GM19397 (cell line): ENCODE measurements at regions not wholly inside any gene's neighbourhood (a gene's known extent, or its start where the extent isn't known, plus 50 kb on each side); places are given as distances from the start of the nearest gene placed in this dataset.
"Not testable (repeated sequence)": the region's sequence is repeated elsewhere in the genome, so short reads cannot be mapped to it uniquely, and the experiment has no call there.

Source experiments
- ATAC-seq: cut with Tn5 transposase; IDR thresholded peaks from one replicate; pipeline ENCODE4 v1.9.1; 2021; ENCODE audit warnings: mild to moderate bottlenecking, moderate library complexity; ENCODE audit not compliant: unreplicated experiment

- no peak for ATAC-seq
Measured at GRCh38 chr11:21921151-21921550, 271.7 kb upstream of the ANO5 start.

- no peak for ATAC-seq
Measured at GRCh38 chr11:21924262-21924661, 268.6 kb upstream of the ANO5 start.

DNA sequence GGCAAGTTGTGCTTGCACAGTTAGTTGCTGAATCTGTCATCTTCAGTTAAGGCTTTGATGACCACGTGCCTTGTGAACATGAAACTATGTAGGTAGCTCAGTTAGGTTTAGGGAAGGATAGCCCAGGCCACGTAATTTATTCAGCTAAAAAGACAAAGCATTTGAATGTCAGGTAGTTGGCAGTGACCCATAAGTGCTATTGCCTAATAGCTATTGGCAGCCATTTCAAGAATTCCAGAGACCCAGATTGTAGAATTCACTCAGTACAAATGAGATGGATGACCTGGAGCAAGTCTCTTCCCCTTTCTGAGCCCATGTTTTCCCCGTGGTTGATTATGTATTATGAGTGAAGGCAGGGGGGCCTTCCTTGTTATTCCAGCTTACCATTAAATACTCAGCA lies 265.3 kb upstream of the ANO5 start:
- ATAC-seq, result no peak

GRCh38 chr11:21928847-21929246 lies 264.0 kb upstream of the ANO5 start:
- no peak for ATAC-seq

- ATAC-seq, result no peak
Measured at GRCh38 chr11:21930408-21930807, 262.5 kb upstream of the ANO5 start.

- ATAC-seq, result no peak
Measured at GRCh38 chr11:21931436-21932101, 261.3 kb upstream of the ANO5 start.

DNA sequence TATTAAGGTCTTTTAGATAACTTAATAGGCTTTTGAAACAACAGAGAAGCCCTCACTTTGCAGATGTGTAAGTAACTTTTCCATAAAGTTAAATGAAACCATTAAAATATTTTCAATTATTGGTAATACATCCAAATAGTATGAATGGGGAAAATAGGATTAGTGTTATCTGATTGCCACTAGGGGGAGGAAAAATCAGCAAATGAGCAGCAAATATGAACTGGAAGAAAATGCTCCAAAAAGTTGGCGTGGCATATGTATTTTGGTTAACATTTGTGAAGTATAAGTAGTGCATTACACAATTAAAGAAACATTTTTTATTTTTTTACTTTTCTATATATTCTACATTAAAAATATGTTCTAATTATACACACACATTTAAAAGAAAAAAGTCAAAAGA lies 259.8 kb upstream of the ANO5 start:
- ATAC-seq, result no peak

DNA sequence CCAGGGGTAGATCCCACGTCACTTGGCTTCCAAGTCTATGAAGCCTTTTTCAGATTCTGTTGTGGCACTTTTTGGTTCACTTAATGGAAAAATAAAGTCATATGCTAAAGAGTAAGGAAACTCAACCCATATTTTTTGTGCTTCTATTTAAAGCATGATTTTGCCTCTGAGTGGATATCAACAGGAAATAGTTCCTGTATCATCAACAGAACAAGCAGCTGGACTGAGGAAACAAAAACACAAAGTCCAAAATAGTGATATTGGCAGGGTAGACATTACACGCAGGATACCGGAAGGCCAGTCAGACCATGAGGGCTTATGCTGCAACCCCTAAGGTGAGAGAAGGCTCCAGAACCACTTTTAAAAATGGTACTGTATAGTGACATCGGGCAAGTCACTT lies 248.3 kb upstream of the ANO5 start:
- ATAC-seq, result no peak

DNA sequence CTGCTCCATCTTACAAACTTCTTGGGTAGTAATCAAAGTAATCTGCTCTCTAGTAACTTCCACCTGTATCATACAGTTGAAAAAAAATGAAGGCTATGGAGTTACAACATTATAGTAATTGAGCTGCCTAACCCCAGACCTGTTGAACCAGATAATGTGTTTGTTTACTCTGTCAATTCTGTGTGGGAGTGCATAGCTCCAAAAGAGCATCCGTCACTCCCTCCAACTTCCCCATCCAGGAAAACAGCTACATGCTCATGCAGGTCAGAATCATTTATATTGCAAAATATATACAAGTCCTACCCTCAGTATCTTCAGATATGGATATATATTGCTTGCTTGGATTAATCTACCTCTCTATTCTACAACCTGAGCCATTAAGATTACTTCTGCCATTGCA lies 244.0 kb upstream of the ANO5 start:
- ATAC-seq, result no peak

DNA sequence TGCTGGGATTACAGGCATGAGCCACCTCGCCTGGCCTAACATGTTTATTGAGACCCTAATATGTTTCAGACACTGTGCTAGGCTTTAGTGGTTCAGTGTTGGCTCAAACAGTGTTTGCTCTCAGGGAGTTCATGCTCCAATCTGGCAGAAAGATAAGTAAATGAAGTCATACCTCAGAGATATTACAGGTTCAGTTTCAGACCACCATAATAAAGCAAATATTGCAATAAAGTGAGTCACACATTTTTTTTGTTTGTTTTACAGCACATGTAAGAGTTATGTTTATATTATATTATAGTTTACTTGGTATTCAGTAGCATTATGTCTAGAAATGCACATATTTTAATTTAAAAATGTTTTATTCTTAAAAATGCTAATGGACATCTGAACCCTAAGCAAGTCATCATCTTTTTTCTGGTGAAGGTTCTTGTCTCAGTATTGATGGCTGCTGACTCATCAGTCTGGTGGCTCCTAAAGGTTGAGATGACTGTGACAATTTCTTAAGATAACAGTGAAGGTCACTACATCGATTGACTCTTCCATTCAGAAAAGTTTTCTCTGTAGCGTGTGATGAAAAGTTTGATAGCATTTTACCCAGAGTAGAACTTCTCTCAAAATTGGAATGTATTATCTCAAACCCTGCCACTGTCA lies 243.0 kb upstream of the ANO5 start:
- ATAC-seq, result no peak

DNA sequence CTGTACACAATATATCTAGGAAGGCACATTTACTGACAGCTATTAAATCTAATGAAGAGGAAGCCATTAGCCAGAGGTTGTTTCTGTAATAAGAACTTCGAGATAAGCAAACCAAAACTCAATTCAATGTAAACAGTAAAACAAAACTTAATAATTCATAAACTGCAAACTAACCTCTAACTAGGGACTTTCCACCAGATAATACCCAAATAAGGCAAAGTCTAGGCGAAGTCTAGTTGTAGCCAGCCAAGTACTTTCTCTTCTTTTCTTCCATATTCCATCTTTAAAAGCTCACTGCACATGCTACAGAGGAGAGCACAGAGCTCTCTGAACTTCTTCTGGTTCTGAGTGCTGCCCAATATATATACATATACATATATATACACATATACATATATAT lies 229.9 kb upstream of the ANO5 start:
- ATAC-seq, result peak; percentile 51

DNA sequence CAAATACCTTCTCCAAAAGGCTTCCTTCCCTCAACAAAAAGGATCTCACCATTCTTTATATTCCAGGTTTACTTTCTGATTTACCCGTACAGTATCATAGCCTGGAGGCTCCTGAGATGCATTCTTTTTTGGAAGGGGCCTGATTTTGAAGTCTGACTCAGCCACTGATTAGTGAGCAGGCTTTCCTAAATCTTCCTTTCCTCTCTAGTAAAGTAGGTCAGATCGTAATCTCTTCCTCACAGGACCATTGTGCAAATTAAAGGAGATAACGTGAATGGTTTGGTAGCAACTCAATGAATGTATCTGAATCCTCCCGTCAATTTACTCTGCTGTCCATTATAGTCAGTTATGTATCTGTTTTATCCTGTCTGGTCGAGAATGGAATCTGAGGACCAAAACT lies 227.7 kb upstream of the ANO5 start:
- no peak for ATAC-seq

DNA sequence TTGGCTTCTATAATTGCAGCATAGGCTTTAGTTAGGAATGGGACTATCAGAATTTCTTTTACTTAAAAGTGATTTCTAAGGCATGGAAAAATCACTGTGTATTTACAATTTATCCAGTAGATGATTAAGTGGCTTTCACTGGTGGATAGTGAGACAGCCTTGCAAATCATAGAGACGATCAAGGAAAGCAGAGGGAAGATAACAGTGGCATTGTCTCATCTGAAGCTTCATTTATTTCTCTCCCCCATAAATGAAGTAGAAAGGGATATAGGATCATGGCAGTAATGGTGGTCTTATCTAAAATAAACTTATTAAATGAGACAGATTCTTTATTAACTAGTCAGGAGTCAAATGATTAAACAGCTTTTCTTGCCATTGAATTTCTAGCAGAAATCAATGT lies 224.2 kb upstream of the ANO5 start:
- ATAC-seq, result no peak

- ATAC-seq, result no peak
Measured at GRCh38 chr11:21969841-21970240, 223.0 kb upstream of the ANO5 start.

DNA sequence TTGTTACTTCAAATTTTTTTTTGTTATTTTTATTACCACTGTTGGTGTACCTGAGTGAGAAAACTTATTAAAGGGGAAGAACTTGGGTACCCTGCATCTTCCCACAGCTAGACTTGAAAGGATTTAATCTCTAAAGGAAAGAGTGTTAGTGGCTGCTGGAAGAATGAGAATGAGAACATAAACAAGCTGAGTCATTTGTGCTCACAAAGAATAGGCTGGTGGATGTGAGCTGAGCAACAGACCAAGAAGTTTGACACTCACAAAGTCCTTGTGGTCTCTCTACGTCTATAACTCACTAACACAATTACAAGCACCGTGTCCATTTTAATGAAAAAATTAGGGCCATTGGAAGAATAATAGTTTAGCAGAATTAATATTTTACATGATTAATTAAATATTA lies 217.6 kb upstream of the ANO5 start:
- no peak for ATAC-seq

DNA sequence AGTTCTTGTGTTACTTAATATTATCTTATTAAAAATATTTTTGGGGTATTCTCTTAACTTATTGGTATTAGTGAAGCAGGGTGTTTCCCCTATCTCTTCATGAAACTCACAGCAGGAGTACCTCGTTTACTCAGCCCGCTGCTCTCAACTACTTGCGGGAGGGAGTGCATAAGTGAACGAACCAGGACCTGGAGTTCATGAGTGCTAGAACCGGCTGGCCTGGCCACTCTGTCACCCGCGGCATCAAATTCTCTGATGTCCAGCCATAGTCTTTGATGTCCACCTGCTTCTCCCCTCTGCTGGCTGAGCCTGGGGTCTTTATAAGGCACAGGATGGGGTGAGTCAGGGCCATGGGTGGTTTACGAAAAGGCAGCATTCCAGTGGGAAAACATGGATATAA lies 216.7 kb upstream of the ANO5 start:
- no peak for ATAC-seq

GRCh38 chr11:21983431-21983830 lies 209.5 kb upstream of the ANO5 start:
- no peak for ATAC-seq

GRCh38 chr11:21986361-21986760 lies 206.5 kb upstream of the ANO5 start:
- ATAC-seq, result no peak

- ATAC-seq, result no peak
Measured at GRCh38 chr11:21987261-21987660, 205.6 kb upstream of the ANO5 start.

GRCh38 chr11:21988477-21988876 lies 204.4 kb upstream of the ANO5 start:
- ATAC-seq, result no peak

DNA sequence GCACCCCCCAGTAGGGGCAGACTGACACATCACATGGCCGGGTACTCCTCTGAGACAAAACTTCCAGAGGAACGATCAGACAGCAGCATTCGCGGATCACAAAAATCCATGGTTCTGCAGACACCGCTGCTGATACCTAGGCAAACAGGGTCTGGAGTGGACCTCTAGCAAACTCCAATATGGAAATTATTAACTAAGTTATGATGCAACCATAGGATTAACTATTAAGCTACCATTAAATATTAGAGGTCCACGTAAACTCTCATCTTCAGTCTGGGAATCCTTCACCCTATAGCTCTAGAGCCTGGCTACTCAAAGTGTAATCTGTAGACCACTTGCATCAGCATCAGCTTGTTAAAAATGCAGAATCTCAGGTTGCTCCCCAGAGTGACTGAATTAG lies 191.1 kb upstream of the ANO5 start:
- ATAC-seq, result not testable (repeated sequence)

GRCh38 chr11:22006901-22007300 lies 186.0 kb upstream of the ANO5 start:
- no peak for ATAC-seq

GRCh38 chr11:22031791-22032190 lies 161.1 kb upstream of the ANO5 start:
- no peak for ATAC-seq
